ENCODE measurements at regions not wholly inside any gene's neighbourhood (a gene's known extent, or its start where the extent isn't known, plus 50 kb on each side); places are given as distances from the start of the nearest gene placed in this dataset.
"Not testable (repeated sequence)": the region's sequence is repeated elsewhere in the genome, so short reads cannot be mapped to it uniquely, and the experiment has no call there.

- intact Hi-C loops (cut with micrococcal nuclease) = no loop called here
- DNase-seq = no peak
- ATAC-seq = no peak
Observed at GRCh38 chr2:107558295-107558694, 268.4 kb upstream of the RGPD4 start.

- intact Hi-C loops (cut with micrococcal nuclease) = no loop called here
- ATAC-seq = no peak
- DNase-seq = no peak
Observed at GRCh38 chr2:107569496-107569895, 257.2 kb upstream of the RGPD4 start.

GRCh38 chr2:107570876-107571275 lies 255.8 kb upstream of the RGPD4 start:
- DNase-seq (no peak), ATAC-seq (no peak)
- intact Hi-C loops (cut with micrococcal nuclease) = no loop called here

- ATAC-seq; intact Hi-C loops (cut with micrococcal nuclease): not testable (repeated sequence)
- DNase-seq = peak; percentile 28
Observed at GRCh38 chr2:107572890-107573289, 253.8 kb upstream of the RGPD4 start.

GRCh38 chr2:107576991-107577390 lies 249.7 kb upstream of the RGPD4 start:
- intact Hi-C loops (cut with micrococcal nuclease) = no loop called here
- no peak for ATAC-seq
- DNase-seq = no peak

GRCh38 chr2:107582487-107582886 lies 244.2 kb upstream of the RGPD4 start:
- intact Hi-C loops (cut with micrococcal nuclease) = no loop called here
- no peak for ATAC-seq
- no peak for DNase-seq

- ATAC-seq = no peak
- intact Hi-C loops (cut with micrococcal nuclease) = no loop called here
- DNase-seq = no peak
Observed at GRCh38 chr2:107584577-107584976, 242.1 kb upstream of the RGPD4 start.

- ATAC-seq (no peak), DNase-seq (no peak)
- intact Hi-C loops (cut with micrococcal nuclease) = no loop called here
Observed at GRCh38 chr2:107585851-107586250, 240.8 kb upstream of the RGPD4 start.

- intact Hi-C loops (cut with micrococcal nuclease) = no loop called here
- no peak for ATAC-seq
- no peak for DNase-seq
Observed at GRCh38 chr2:107588181-107588580, 238.5 kb upstream of the RGPD4 start.

- intact Hi-C loops (cut with micrococcal nuclease) = no loop called here
- DNase-seq (no peak), ATAC-seq (no peak)
Observed at GRCh38 chr2:107589079-107589491, 237.6 kb upstream of the RGPD4 start.

- ATAC-seq = peak; percentile 53
- intact Hi-C loops (cut with micrococcal nuclease) = no loop called here
- DNase-seq = no peak
Observed at GRCh38 chr2:107591561-107592279, 235.0 kb upstream of the RGPD4 start.

- DNase-seq (no peak), ATAC-seq (peak; percentile 64)
- intact Hi-C loops (cut with micrococcal nuclease) = no loop called here
Observed at GRCh38 chr2:107592280-107592624, 234.4 kb upstream of the RGPD4 start.

GRCh38 chr2:107595285-107595684 lies 231.4 kb upstream of the RGPD4 start:
- intact Hi-C loops (cut with micrococcal nuclease) = no loop called here
- ATAC-seq = no peak
- DNase-seq = no peak

GRCh38 chr2:107595749-107596148 lies 230.9 kb upstream of the RGPD4 start:
- intact Hi-C loops (cut with micrococcal nuclease) = no loop called here
- ATAC-seq = no peak

GRCh38 chr2:107597507-107597906 lies 229.2 kb upstream of the RGPD4 start:
- intact Hi-C loops (cut with micrococcal nuclease) = no loop called here
- no peak for ATAC-seq
- DNase-seq = no peak

More at GRCh38 chr2:107595749-107596148, 230.9 kb upstream of the RGPD4 start:
- no peak for DNase-seq

- ATAC-seq (peak; percentile 54), DNase-seq (no peak)
- intact Hi-C loops (cut with micrococcal nuclease) = no loop called here
Observed at GRCh38 chr2:107602801-107603200, 223.9 kb upstream of the RGPD4 start.

- intact Hi-C loops (cut with micrococcal nuclease) = no loop called here
- DNase-seq (no peak), ATAC-seq (no peak)
Observed at GRCh38 chr2:107607054-107607453, 219.6 kb upstream of the RGPD4 start.

GRCh38 chr2:107607473-107607872 lies 219.2 kb upstream of the RGPD4 start:
- ATAC-seq (no peak), DNase-seq (no peak)
- intact Hi-C loops (cut with micrococcal nuclease) = no loop called here

GRCh38 chr2:107615039-107615438 lies 211.7 kb upstream of the RGPD4 start:
- no peak for ATAC-seq
- intact Hi-C loops (cut with micrococcal nuclease) = no loop called here

GRCh38 chr2:107618769-107619168 lies 207.9 kb upstream of the RGPD4 start:
- intact Hi-C loops (cut with micrococcal nuclease) = no loop called here
- ATAC-seq (no peak), DNase-seq (no peak)

More at GRCh38 chr2:107615039-107615438, 211.7 kb upstream of the RGPD4 start:
- no peak for DNase-seq

All from left ventricle myocardium superior (tissue), 1 donor.